Activated CD4-positive, alpha-beta T cell treated with anti-CD3 and anti-CD28 coated beads, Interleukin-2, amount 10 ng/mL, durations not matched to agents 7 days and 5 days (primary cell): ENCODE measurements at regions not wholly inside any gene's neighbourhood (a gene's known extent, or its start where the extent isn't known, plus 50 kb on each side); places are given as distances from the start of the nearest gene placed in this dataset.
"Not testable (repeated sequence)": the region's sequence is repeated elsewhere in the genome, so short reads cannot be mapped to it uniquely, and the experiment has no call there.

ENCODE experiments used
- CTCF ChIA-PET: fragments of 350-600 bp; sonication (Branson Sonifier 250); formaldehyde crosslinking; loops from one replicate; lab custom pipeline; 2021; ENCODE audit warnings: antibody characterized with exemption; lab: Charles Lee
- POLR2A ChIA-PET: fragments of 350-600 bp; sonication (Branson Sonifier 250); formaldehyde crosslinking; loops from one replicate; lab custom pipeline; 2021; ENCODE audit warnings: antibody characterized with exemption; lab: Charles Lee
- DNase-seq: peaks from one replicate; pipeline ENCODE4 v3.0.0-alpha.2; 2020
- H3K27ac Mint-ChIP-seq: one replicate; pipeline ENCODE4 v1.8.0; 2021; ENCODE audit warnings: mild to moderate bottlenecking, moderate library complexity, mixed read lengths
- H3K27me3 Mint-ChIP-seq: one replicate; pipeline ENCODE4 v1.8.0; 2021; ENCODE audit warnings: mixed read lengths
- H3K36me3 Mint-ChIP-seq: one replicate; pipeline ENCODE4 v1.8.0; 2021; ENCODE audit warnings: low read depth, mixed read lengths
- H3K4me1 Mint-ChIP-seq: one replicate; pipeline ENCODE4 v1.8.0; 2021; ENCODE audit warnings: mixed read lengths
- H3K4me3 Mint-ChIP-seq: one replicate; pipeline ENCODE4 v1.8.0; 2021; ENCODE audit warnings: mild to moderate bottlenecking, moderate library complexity, mixed read lengths
- H3K9me3 Mint-ChIP-seq: one replicate; pipeline ENCODE4 v1.8.0; 2021; ENCODE audit warnings: mixed read lengths

- POLR2A ChIA-PET = no interaction called here
- H3K4me1 Mint-ChIP-seq = no peaks in the 10 kb centered on the region
- no peak overlapping the region for H3K27ac Mint-ChIP-seq
- H3K4me3 Mint-ChIP-seq = no peak overlapping the region
- CTCF ChIA-PET = no interaction called here
- no peak for DNase-seq
- H3K9me3 Mint-ChIP-seq = no peaks in the 10 kb centered on the region
- no peaks in the 10 kb centered on the region for H3K36me3 Mint-ChIP-seq
- peaks cover 2% of the 10 kb centered on the region for H3K27me3 Mint-ChIP-seq
These were observed 93.6 kb upstream of the SSTR4 start for GRCh38 chr20:22941550-22941949.

- ChIA-PET POLR2A (no interaction called here), CTCF (no interaction called here)
- Mint-ChIP-seq H3K36me3 (no peaks in the 10 kb centered on the region), H3K27me3 (peaks cover 2% of the 10 kb centered on the region), H3K4me3 (no peak overlapping the region), H3K9me3 (no peaks in the 10 kb centered on the region), H3K4me1 (no peaks in the 10 kb centered on the region), H3K27ac (no peak overlapping the region)
- DNase-seq = no peak
These were observed 92.4 kb upstream of the SSTR4 start for GRCh38 chr20:22942742-22943141.

DNA sequence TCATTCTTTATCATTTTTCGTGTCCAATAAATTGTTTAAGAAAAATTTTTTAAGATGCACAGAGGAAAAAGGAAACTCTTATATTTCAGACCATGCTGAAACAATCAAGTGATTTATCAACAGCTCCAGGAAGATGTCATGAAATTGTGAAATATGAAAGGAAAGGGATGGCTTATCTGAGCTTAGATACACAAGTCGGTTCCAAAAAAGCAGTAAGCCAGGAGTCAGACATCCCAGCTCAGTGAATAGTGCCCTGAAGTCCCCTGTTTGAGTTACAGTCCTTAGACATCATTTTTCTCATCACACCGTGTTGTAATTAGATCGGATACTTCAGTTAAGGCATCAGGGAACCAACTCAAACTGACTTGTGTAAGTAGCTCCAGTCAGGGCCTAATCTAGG lies 91.0 kb upstream of the SSTR4 start:
- no peak overlapping the region for H3K27ac Mint-ChIP-seq
- H3K4me3 Mint-ChIP-seq = no peak overlapping the region
- H3K36me3 Mint-ChIP-seq = no peaks in the 10 kb centered on the region
- POLR2A ChIA-PET = no interaction called here
- H3K27me3 Mint-ChIP-seq = peaks cover 2% of the 10 kb centered on the region
- DNase-seq = no peak
- H3K9me3 Mint-ChIP-seq = no peaks in the 10 kb centered on the region
- CTCF ChIA-PET = no interaction called here
- no peaks in the 10 kb centered on the region for H3K4me1 Mint-ChIP-seq

DNA sequence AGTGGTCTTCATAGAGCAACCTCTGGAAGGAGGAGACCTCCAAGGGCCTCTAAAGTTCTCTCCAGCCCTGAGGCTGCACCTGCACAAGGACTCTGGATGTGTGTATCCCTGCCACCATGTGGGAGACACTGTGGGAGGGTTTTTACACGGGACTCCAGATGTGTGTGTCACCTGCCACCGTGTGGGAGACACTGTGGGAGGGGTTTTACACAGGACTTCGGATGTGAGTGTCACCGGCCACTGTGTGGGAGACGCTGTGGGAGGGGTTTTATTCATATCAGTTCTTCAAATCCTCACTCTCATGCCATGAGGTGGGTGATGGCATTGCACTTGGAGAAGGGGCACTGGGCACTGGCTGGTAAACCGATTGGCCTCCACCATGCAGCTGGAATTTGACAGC lies 90.2 kb upstream of the SSTR4 start:
- DNase-seq = no peak
- CTCF ChIA-PET = no interaction called here
- no peak overlapping the region for H3K27ac Mint-ChIP-seq
- H3K27me3 Mint-ChIP-seq = peaks cover 2% of the 10 kb centered on the region
- POLR2A ChIA-PET = no interaction called here
- no peaks in the 10 kb centered on the region for H3K4me1 Mint-ChIP-seq
- H3K36me3 Mint-ChIP-seq = no peaks in the 10 kb centered on the region
- H3K4me3 Mint-ChIP-seq = no peak overlapping the region
- no peaks in the 10 kb centered on the region for H3K9me3 Mint-ChIP-seq

GRCh38 chr20:22946596-22946995 lies 88.5 kb upstream of the SSTR4 start:
- CTCF ChIA-PET = interaction anchor here (1.0 kb wide), 1 partner anchor 16 kb away, joined by 3 read pairs; no protein-coding TSS in a partner anchor
- POLR2A ChIA-PET = no interaction called here
- no peaks in the 10 kb centered on the region for H3K9me3 Mint-ChIP-seq

GRCh38 chr20:22949331-22950109 lies 85.6 kb upstream of the SSTR4 start:
- no peaks in the 10 kb centered on the region for H3K9me3 Mint-ChIP-seq
- no peak overlapping the region for H3K27ac Mint-ChIP-seq
- peaks cover 2% of the 10 kb centered on the region for H3K27me3 Mint-ChIP-seq
- CTCF ChIA-PET = no interaction called here
- DNase-seq = no peak
- no peaks in the 10 kb centered on the region for H3K4me1 Mint-ChIP-seq
- no peaks in the 10 kb centered on the region for H3K36me3 Mint-ChIP-seq
- POLR2A ChIA-PET = no interaction called here
- H3K4me3 Mint-ChIP-seq = no peak overlapping the region

More at GRCh38 chr20:22946596-22946995, 88.5 kb upstream of the SSTR4 start:
- Mint-ChIP-seq H3K4me3 (no peak overlapping the region), H3K27ac (no peak overlapping the region), H3K36me3 (no peaks in the 10 kb centered on the region), H3K27me3 (peaks cover 2% of the 10 kb centered on the region), H3K4me1 (no peaks in the 10 kb centered on the region)
- DNase-seq = no peak

DNA sequence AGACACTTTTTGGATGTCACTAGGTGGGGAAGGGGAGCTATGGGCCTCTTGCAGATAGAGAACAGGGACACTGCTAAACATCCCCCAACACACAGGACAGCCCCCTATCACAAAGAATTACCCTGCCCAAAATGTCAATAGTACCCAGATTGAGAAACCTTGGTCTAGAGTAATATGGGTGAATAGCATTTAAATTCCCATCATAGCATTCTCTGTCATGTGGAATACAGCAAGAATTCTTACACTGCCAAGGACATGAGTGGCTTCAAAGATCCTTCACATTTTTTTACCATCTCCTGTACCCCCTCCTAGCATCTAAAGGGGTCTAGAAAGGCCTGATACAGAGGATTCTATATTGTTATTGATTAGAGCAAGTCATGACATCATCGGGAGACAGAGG lies 83.1 kb upstream of the SSTR4 start:
- no peak for DNase-seq
- no peak overlapping the region for H3K4me3 Mint-ChIP-seq
- no peaks in the 10 kb centered on the region for H3K4me1 Mint-ChIP-seq
- no peak overlapping the region for H3K27ac Mint-ChIP-seq
- no peaks in the 10 kb centered on the region for H3K36me3 Mint-ChIP-seq
- no peaks in the 10 kb centered on the region for H3K9me3 Mint-ChIP-seq
- POLR2A ChIA-PET = no interaction called here
- CTCF ChIA-PET = no interaction called here
- no peaks in the 10 kb centered on the region for H3K27me3 Mint-ChIP-seq

GRCh38 chr20:22954661-22955060 lies 80.5 kb upstream of the SSTR4 start:
- Mint-ChIP-seq H3K36me3 (no peaks in the 10 kb centered on the region), H3K4me3 (no peak overlapping the region), H3K27ac (no peak overlapping the region), H3K27me3 (no peaks in the 10 kb centered on the region), H3K4me1 (no peaks in the 10 kb centered on the region), H3K9me3 (no peaks in the 10 kb centered on the region)
- ChIA-PET POLR2A (no interaction called here), CTCF (no interaction called here)
- DNase-seq = no peak

GRCh38 chr20:22958390-22958789 lies 76.7 kb upstream of the SSTR4 start:
- no peaks in the 10 kb centered on the region for H3K36me3 Mint-ChIP-seq
- CTCF ChIA-PET = no interaction called here
- POLR2A ChIA-PET = no interaction called here
- H3K27ac Mint-ChIP-seq = no peak overlapping the region
- H3K4me3 Mint-ChIP-seq = no peak overlapping the region
- no peaks in the 10 kb centered on the region for H3K4me1 Mint-ChIP-seq
- H3K27me3 Mint-ChIP-seq = no peaks in the 10 kb centered on the region
- DNase-seq = no peak
- H3K9me3 Mint-ChIP-seq = no peaks in the 10 kb centered on the region

DNA sequence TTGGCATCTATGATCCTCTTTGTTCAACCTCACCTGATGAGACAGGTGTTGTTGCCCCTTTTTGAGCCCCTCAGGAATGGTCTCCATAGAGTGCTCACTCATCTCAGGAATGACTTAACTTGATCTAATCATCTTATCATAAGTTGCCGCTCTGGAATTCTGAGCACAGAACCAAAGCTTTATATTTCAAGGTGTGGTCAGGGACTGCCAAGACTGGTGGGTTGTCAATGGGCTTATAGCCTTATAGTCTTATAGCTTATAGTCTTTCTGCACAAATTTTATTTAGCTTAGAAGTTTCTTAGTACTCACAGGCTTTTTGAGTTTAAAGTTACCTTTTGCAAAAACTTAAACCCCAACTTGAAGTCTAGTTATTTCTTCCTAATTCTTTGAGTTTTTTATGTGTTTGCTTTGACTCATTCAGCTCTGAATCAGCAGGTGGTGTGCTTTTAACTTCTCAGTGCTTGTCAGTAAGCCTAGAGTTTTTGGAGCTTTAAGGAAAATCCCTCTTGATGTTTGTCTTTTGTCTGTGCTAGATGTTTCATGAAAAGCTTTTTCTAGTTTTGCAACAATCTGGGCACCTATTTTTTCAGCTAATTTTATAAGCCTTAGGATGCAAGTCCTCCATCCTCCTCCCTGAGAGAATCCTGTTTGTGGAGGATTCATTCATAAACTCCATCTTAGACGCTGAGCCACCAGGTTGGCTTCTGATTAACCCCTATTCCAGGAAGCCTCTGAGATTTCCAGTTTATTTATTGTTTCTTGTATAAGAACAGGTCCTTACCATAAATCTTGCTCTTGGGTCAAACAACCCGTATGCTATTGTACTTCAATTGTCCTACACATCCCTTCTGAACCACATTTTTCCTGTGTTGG lies 72.3 kb upstream of the SSTR4 start:
- CTCF ChIA-PET = interaction anchor here (0.8 kb wide), 1 partner anchor 16 kb away, joined by 3 read pairs; no protein-coding TSS in a partner anchor
- no peaks in the 10 kb centered on the region for H3K36me3 Mint-ChIP-seq
- POLR2A ChIA-PET = no interaction called here
- H3K4me1 Mint-ChIP-seq = no peaks in the 10 kb centered on the region
- H3K4me3 Mint-ChIP-seq = no peak overlapping the region
- H3K27ac Mint-ChIP-seq = no peak overlapping the region
- no peaks in the 10 kb centered on the region for H3K27me3 Mint-ChIP-seq
- H3K9me3 Mint-ChIP-seq = no peaks in the 10 kb centered on the region
- DNase-seq = no peak

DNA sequence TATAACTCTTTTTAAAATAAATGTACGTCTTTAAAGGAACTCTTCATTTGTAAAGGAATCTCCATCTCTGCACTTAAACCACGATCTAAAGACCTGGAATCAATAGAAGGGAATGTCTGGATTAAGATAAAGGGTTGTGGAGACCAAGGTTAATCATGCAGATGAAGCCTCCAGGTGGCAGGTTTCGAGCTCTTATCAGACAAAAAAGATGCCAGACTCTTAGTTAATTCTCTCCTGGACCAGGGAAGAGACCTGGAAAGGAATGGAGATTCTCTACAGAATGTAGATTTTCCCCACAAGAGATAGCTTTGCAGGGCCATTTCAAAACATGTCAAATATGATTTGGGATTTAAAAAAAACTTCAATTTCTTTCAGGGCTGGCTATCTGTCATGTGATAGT lies 71.5 kb upstream of the SSTR4 start:
- ChIA-PET CTCF (no interaction called here), POLR2A (no interaction called here)
- Mint-ChIP-seq H3K36me3 (no peaks in the 10 kb centered on the region), H3K27ac (no peak overlapping the region), H3K4me1 (no peaks in the 10 kb centered on the region), H3K4me3 (no peak overlapping the region), H3K9me3 (no peaks in the 10 kb centered on the region), H3K27me3 (no peaks in the 10 kb centered on the region)
- DNase-seq = no peak

DNA sequence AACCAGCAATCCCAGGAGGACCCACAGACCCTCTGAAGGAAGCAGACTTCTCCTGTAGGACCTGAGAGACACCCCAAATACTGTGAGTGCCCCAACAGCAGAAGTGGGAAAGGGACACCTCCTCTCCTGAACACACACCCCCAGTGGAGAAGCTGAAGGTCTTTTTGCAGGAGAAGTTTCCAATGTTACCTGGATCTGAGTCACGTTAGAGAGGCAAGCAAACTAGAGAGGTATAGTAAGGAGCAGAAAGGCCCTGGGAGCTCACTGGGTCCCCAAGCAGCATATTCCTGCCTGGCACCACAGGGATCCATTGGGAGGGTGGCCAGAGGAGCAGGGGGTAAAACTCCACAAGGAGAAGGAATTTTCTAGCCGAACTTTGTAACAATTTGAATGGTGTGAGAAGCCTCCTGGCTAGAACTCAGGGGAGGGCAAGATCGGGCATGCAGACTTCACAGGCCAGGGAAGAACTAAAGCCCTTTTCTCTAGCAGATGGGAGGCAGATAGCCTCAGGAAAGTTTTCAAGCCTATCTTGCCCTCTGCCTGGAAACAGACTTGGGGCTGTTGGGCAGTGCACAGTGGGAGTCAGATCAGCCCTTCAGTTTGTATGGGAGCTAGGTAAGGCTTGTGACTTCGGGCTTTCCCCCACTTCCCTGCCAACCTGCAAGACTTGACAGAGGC lies 68.2 kb upstream of the SSTR4 start:
- ChIA-PET POLR2A (no interaction called here), CTCF (no interaction called here)
- H3K4me1 Mint-ChIP-seq = no peaks in the 10 kb centered on the region
- peaks cover 8% of the 10 kb centered on the region for H3K27me3 Mint-ChIP-seq
- DNase-seq = no peak
- H3K9me3 Mint-ChIP-seq = no peaks in the 10 kb centered on the region
- H3K27ac Mint-ChIP-seq = no peak overlapping the region
- no peaks in the 10 kb centered on the region for H3K36me3 Mint-ChIP-seq
- H3K4me3 Mint-ChIP-seq = no peak overlapping the region

- H3K9me3 Mint-ChIP-seq, CTCF ChIA-PET, POLR2A ChIA-PET: not testable (repeated sequence)
These were observed 67.4 kb upstream of the SSTR4 start for GRCh38 chr20:22967706-22968105.

More at GRCh38 chr20:22967706-22968105, 67.4 kb upstream of the SSTR4 start:
- not testable (repeated sequence) for H3K4me3 Mint-ChIP-seq, DNase-seq, H3K4me1 Mint-ChIP-seq, H3K27me3 Mint-ChIP-seq, H3K36me3 Mint-ChIP-seq, H3K27ac Mint-ChIP-seq
